H9 (cell line): ENCODE measurements at regions not wholly inside any gene's neighbourhood (a gene's known extent, or its start where the extent isn't known, plus 50 kb on each side); places are given as distances from the start of the nearest gene placed in this dataset.

ENCODE experiments used
- DNase-seq: peaks from one replicate; pipeline ENCODE4 v3.0.0-alpha.2; 2017
- H2AFZ ChIP-seq: one replicate; pipeline ENCODE4 v1.6.1; 2013; ENCODE audit warnings: mild to moderate bottlenecking, low read length, control low read depth, moderate library complexity
- H2AK5ac ChIP-seq: 2 replicates; pipeline ENCODE4 v1.6.1; 2013; ENCODE audit warnings: low read length, control low read depth, mixed read lengths; ENCODE audit not compliant: insufficient read length
- H2BK120ac ChIP-seq: one replicate; pipeline ENCODE4 v1.6.1; 2013; ENCODE audit warnings: low read depth, mild to moderate bottlenecking, low read length, control low read depth, inconsistent platforms; ENCODE audit not compliant: poor library complexity, severe bottlenecking
- H2BK12ac ChIP-seq: 2 replicates; pipeline ENCODE4 v1.6.1; 2013; ENCODE audit warnings: low read length, control low read depth, mixed read lengths, low read depth; ENCODE audit not compliant: insufficient read length
- H2BK15ac ChIP-seq: 2 replicates; pipeline ENCODE4 v1.6.1; 2013; ENCODE audit warnings: low read depth, low read length, control low read depth
- H2BK20ac ChIP-seq: one replicate; pipeline ENCODE4 v1.6.1; 2013; ENCODE audit warnings: low read depth, mild to moderate bottlenecking, low read length, control low read depth, inconsistent platforms; ENCODE audit not compliant: poor library complexity, severe bottlenecking
- H2BK5ac ChIP-seq: 2 replicates; pipeline ENCODE4 v1.6.1; 2013; ENCODE audit warnings: low read length, control low read depth, mixed read lengths; ENCODE audit not compliant: insufficient read length
- H3K14ac ChIP-seq: 2 replicates; pipeline ENCODE4 v1.6.1; 2013; ENCODE audit warnings: low read length, control low read depth; ENCODE audit not compliant: insufficient read depth
- H3K18ac ChIP-seq: 2 replicates; pipeline ENCODE4 v1.6.1; 2013; ENCODE audit warnings: low read depth, mild to moderate bottlenecking, mixed read lengths, low read length, control low read depth; ENCODE audit not compliant: insufficient read length
- H3K23ac ChIP-seq: 2 replicates; pipeline ENCODE4 v1.6.1; 2013; ENCODE audit warnings: low read length, control low read depth, mixed read lengths, low read depth; ENCODE audit not compliant: insufficient read length
- H3K23me2 ChIP-seq: 2 replicates; pipeline ENCODE4 v1.6.1; 2013; ENCODE audit warnings: low read depth, mild to moderate bottlenecking, mixed read lengths, low read length, control low read depth; ENCODE audit not compliant: insufficient read length, poor library complexity, severe bottlenecking
- H3K27ac ChIP-seq: 2 replicates; pipeline ENCODE4 v1.5.1; 2013; ENCODE audit warnings: low read length, control low read depth, mixed read lengths, low read depth; ENCODE audit not compliant: insufficient read length
- H3K27me3 ChIP-seq: 2 replicates; pipeline ENCODE4 v1.6.1; 2013; ENCODE audit warnings: low read length, control low read depth, inconsistent platforms; ENCODE audit not compliant: insufficient read depth
- H3K4ac ChIP-seq: 2 replicates; pipeline ENCODE4 v1.6.1; 2013; ENCODE audit warnings: low read depth, mild to moderate bottlenecking, control low read depth, inconsistent platforms, low read length, moderate library complexity
- H3K4me1 ChIP-seq: 2 replicates; pipeline ENCODE4 v1.6.1; 2013; ENCODE audit warnings: low read length, control low read depth, inconsistent platforms; ENCODE audit not compliant: insufficient read depth
- H3K4me2 ChIP-seq: 2 replicates; pipeline ENCODE4 v1.6.1; 2013; ENCODE audit warnings: low read length, control low read depth, mixed read lengths; ENCODE audit not compliant: insufficient read length, insufficient read depth
- H3K56ac ChIP-seq: 2 replicates; pipeline ENCODE4 v1.6.1; 2013; ENCODE audit warnings: low read depth, mild to moderate bottlenecking, mixed read lengths, low read length, control low read depth; ENCODE audit not compliant: insufficient read length
- H3K79me1 ChIP-seq: 2 replicates; pipeline ENCODE4 v1.6.1; 2013; ENCODE audit warnings: low read depth, mild to moderate bottlenecking, moderate library complexity, low read length, control low read depth, inconsistent platforms; ENCODE audit not compliant: insufficient read depth, poor library complexity, severe bottlenecking
- H3K79me2 ChIP-seq: 2 replicates; pipeline ENCODE4 v1.6.1; 2013; ENCODE audit warnings: low read length, control low read depth, inconsistent platforms; ENCODE audit not compliant: insufficient read depth
- H3K9ac ChIP-seq: 2 replicates; pipeline ENCODE4 v1.6.1; 2013; ENCODE audit warnings: low read length, control low read depth, mixed read lengths; ENCODE audit not compliant: insufficient read length; ENCODE audit errors: extremely low read depth
- H3K9me3 ChIP-seq: one replicate; pipeline ENCODE4 v1.6.1; 2013; ENCODE audit warnings: low read depth, low read length, inconsistent platforms; ENCODE audit not compliant: control insufficient read depth
- H3T11ph ChIP-seq: one replicate; pipeline ENCODE4 v1.6.1; 2013; ENCODE audit warnings: mild to moderate bottlenecking, low read length, control low read depth, inconsistent platforms
- H4K20me1 ChIP-seq: one replicate; pipeline ENCODE4 v1.6.1; 2013; ENCODE audit not compliant: control insufficient read depth, insufficient read length, insufficient read depth
- H4K5ac ChIP-seq: 2 replicates; pipeline ENCODE4 v1.6.1; 2013; ENCODE audit warnings: low read depth, mild to moderate bottlenecking, mixed read lengths, low read length, control low read depth; ENCODE audit not compliant: insufficient read length
- H4K8ac ChIP-seq: replicated peaks from 2 replicates; pipeline ENCODE4 v1.6.1; 2013; ENCODE audit warnings: low read length, control low read depth, mixed read lengths, low read depth; ENCODE audit not compliant: insufficient read length
- H4K91ac ChIP-seq: 2 replicates; pipeline ENCODE4 v1.6.1; 2013; ENCODE audit warnings: low read depth, mild to moderate bottlenecking, moderate library complexity, mixed read lengths, low read length, control low read depth; ENCODE audit not compliant: insufficient read length
- H3K27ac Mint-ChIP-seq, 3 experiments: 2 replicates in 2 of 3; 3 replicates in 1 of 3; pipeline ENCODE4 v1.8.0; 2020 to 2021; ENCODE audit warnings: mixed read lengths in 3 of 3, mild to moderate bottlenecking in 1 of 3, moderate library complexity in 1 of 3
- H3K27me3 Mint-ChIP-seq: 2 replicates; pipeline ENCODE4 v1.8.0; 2021; ENCODE audit warnings: low read depth, mild to moderate bottlenecking, moderate library complexity, mixed read lengths
- H3K36me3 Mint-ChIP-seq, 3 experiments: 2 replicates in 2 of 3; 3 replicates in 1 of 3; pipeline ENCODE4 v1.8.0; 2020 to 2021; ENCODE audit warnings: low read depth in 3 of 3, mixed read lengths in 3 of 3; ENCODE audit not compliant: insufficient read depth in 1 of 3
- H3K4me1 Mint-ChIP-seq, 2 experiments: 2 replicates each; pipeline ENCODE4 v1.8.0; 2020; ENCODE audit warnings: mixed read lengths in 2 of 2
- H3K4me3 Mint-ChIP-seq, 2 experiments: 2 replicates in 1 of 2; 3 replicates in 1 of 2; pipeline ENCODE4 v1.8.0; 2020 to 2021; ENCODE audit warnings: mild to moderate bottlenecking in 2 of 2, mixed read lengths in 2 of 2, moderate library complexity in 1 of 2
- H3K9me3 Mint-ChIP-seq, 2 experiments: 2 replicates in 1 of 2; 3 replicates in 1 of 2; pipeline ENCODE4 v1.8.0; 2020; ENCODE audit warnings: mild to moderate bottlenecking in 2 of 2, mixed read lengths in 2 of 2, moderate library complexity in 1 of 2
- WGBS: extraction: QIAGEN DNeasy Blood & Tissue Kit; methylation state at CpG from one replicate; pipeline ENCODE4 v1.1.7; 2013; ENCODE audit warnings: missing lambda C conversion rate, low lambda C conversion rate, mixed read lengths; ENCODE audit not compliant: insufficient read length; ENCODE audit errors: extremely low coverage; 5-methylcytosine and 5-hydroxymethylcytosine counted together
- TF ChIP-seq, protein P1 (sequence below): fragments of 200-600 bp; sonication (generic); conservative IDR thresholded peaks from 3 replicates; pipeline ENCODE4 v1.8.0; 2021; ENCODE audit warnings: antibody characterized with exemption, mild to moderate bottlenecking

DNA sequence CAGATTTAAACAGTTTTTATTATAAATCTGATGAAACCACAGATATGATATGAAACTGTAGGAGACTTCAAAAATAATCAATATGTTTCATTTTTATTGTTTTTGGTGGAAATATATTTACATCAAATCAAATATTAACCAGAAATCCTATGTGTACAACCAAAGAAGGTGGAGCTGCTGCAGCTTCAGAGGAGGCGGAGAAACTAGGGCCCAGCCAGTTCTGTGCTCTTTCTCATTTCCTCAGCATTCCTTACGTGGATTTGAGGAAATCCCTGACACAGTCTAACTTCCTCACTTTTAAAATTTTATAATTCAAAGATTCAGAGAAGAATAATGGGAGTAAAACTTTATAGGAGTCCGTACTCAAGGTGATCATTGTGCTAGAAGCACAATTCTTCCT lies 610.7 kb upstream of the CPXCR1 start:
- H3K27me3 ChIP-seq, result no peaks in the 10 kb centered on the region
- no peak overlapping the region for H3K9ac ChIP-seq
- no peaks in the 10 kb centered on the region for H3K79me1 ChIP-seq
- H2BK12ac ChIP-seq, result no peak overlapping the region
- H3K4me2 ChIP-seq, result no peak overlapping the region
- H3T11ph ChIP-seq, result no peak overlapping the region
- no peak overlapping the region for H3K4me3 Mint-ChIP-seq
- no peak overlapping the region for H4K8ac ChIP-seq
- peaks cover 4 to 6% of the 10 kb centered on the region in 2 experiments; a peak in 3 of 4 replicates for H3K4me1 Mint-ChIP-seq
- TF ChIP-seq, protein P1, sequence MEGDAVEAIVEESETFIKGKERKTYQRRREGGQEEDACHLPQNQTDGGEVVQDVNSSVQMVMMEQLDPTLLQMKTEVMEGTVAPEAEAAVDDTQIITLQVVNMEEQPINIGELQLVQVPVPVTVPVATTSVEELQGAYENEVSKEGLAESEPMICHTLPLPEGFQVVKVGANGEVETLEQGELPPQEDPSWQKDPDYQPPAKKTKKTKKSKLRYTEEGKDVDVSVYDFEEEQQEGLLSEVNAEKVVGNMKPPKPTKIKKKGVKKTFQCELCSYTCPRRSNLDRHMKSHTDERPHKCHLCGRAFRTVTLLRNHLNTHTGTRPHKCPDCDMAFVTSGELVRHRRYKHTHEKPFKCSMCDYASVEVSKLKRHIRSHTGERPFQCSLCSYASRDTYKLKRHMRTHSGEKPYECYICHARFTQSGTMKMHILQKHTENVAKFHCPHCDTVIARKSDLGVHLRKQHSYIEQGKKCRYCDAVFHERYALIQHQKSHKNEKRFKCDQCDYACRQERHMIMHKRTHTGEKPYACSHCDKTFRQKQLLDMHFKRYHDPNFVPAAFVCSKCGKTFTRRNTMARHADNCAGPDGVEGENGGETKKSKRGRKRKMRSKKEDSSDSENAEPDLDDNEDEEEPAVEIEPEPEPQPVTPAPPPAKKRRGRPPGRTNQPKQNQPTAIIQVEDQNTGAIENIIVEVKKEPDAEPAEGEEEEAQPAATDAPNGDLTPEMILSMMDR, result no peak
- no peaks in the 10 kb centered on the region for H3K23me2 ChIP-seq
- no peak overlapping the region for H3K56ac ChIP-seq
- H2BK5ac ChIP-seq, result no peak overlapping the region
- H4K5ac ChIP-seq, result no peak overlapping the region
- H3K18ac ChIP-seq, result no peak overlapping the region
- H3K27ac ChIP-seq, result no peak overlapping the region
- H4K20me1 ChIP-seq, result no peaks in the 10 kb centered on the region
- no CpG with 5 or more reads among the region's 3 CpGs for WGBS
- no peaks in the 10 kb centered on the region for H3K9me3 Mint-ChIP-seq
- H3K79me2 ChIP-seq, result no peaks in the 10 kb centered on the region
- no peak overlapping the region for H2BK120ac ChIP-seq
- H3K4ac ChIP-seq, result no peak overlapping the region
- H3K27ac Mint-ChIP-seq, result no peak overlapping the region
- H3K4me1 ChIP-seq, result no peaks in the 10 kb centered on the region; the same call in 1 of the 2 replicates
- no peak overlapping the region for H2AK5ac ChIP-seq
- no peaks in the 10 kb centered on the region for H3K27me3 Mint-ChIP-seq
- no peak overlapping the region for H2AFZ ChIP-seq
- H3K9me3 ChIP-seq, result no peaks in the 10 kb centered on the region
- no peak overlapping the region for H4K91ac ChIP-seq
- no peaks in the 10 kb centered on the region for H3K36me3 Mint-ChIP-seq
- H2BK20ac ChIP-seq, result no peak overlapping the region
- H3K14ac ChIP-seq, result no peak overlapping the region
- H3K23ac ChIP-seq, result no peak overlapping the region
- no peak for DNase-seq
- no peak overlapping the region for H2BK15ac ChIP-seq
